Testis (tissue), 2 donors: ENCODE measurements at regions not wholly inside any gene's neighbourhood (a gene's known extent, or its start where the extent isn't known, plus 50 kb on each side); places are given as distances from the start of the nearest gene placed in this dataset.

Experiments used
- DNase-seq: peaks from one replicate; pipeline ENCODE4 v3.0.0-alpha.2; 2019
- H3K27ac ChIP-seq, 2 donors: fragments of 200-600 bp; sonication (generic); one replicate each; pipeline ENCODE4 v1.5.1; 2019
- H3K27me3 ChIP-seq: fragments of 200-600 bp; sonication (generic); one replicate; pipeline ENCODE4 v1.5.1; 2019
- H3K36me3 ChIP-seq: fragments of 200-600 bp; sonication (generic); one replicate; pipeline ENCODE4 v1.5.1; 2017; ENCODE audit warnings: low read depth; ENCODE audit errors: missing control alignments
- H3K4me1 ChIP-seq: fragments of 200-600 bp; sonication (generic); one replicate; pipeline ENCODE4 v1.5.1; 2019
- H3K4me3 ChIP-seq, 2 donors: fragments of 200-600 bp; sonication (generic); one replicate each; pipeline ENCODE4 v1.5.1; 2017 to 2019
- H3K9me3 ChIP-seq: fragments of 200-600 bp; sonication (generic); one replicate; pipeline ENCODE4 v1.5.1; 2017
- POLR2A ChIP-seq: fragments of 450-650 bp; IDR thresholded peaks from one replicate; pipeline ENCODE4 v1.6.1; 2017; ENCODE audit warnings: antibody characterized with exemption, mild to moderate bottlenecking, moderate library complexity
- WGBS, 2 donors: methylation state at CpG; one replicate each; pipeline ENCODE4 v1.1.5; 2018; 5-methylcytosine and 5-hydroxymethylcytosine counted together
- intact Hi-C: fragments of 100-400 bp; cut with DNase I; formaldehyde crosslinking; loops from one replicate; pipeline ENCODE4 v1.15.1; 2023; ENCODE audit warnings: low total_unique reads
- TF ChIP-seq, protein P1 (sequence below), 3 experiments: fragments of 450-650 bp in 2 of 3; fragments of 200-600 bp in 1 of 3; sonication (generic) in 1 of 3; IDR thresholded peaks; one replicate each; pipeline ENCODE4 v1.5.1; 2016 to 2019; ENCODE audit warnings: antibody characterized with exemption in 3 of 3, mild to moderate bottlenecking in 2 of 3, moderate library complexity in 1 of 3

DNA sequence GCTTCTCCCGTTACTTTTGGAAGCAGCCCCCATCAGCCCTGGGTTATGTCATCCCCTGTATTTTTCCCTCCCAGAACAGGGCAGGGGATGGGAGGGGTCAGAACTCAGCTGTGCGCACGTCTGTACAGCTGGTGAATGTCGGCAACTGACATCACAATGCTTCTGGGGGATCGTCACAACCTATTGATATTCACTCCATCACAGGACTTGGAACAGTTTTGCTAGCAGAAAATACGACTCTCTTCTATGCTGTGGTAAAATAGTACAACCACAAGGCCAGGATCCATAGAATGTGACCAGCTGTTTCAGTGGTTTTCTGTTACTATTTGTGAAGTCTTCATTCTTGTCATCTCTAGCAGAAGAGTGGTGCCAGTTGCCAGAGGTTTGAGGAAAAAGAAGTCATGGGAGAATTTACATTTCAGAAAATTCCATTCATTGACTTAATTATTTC lies 77.1 kb upstream of the KLF4 start:
- no peaks in the 10 kb centered on the region for H3K27me3 ChIP-seq
- no peak for DNase-seq
- no peak overlapping the region for H3K27ac ChIP-seq
- 74 to 76% methylated on average over 6 of the region's 6 CpGs for WGBS, 2 donors
- no peak overlapping the region for H3K4me3 ChIP-seq
- intact Hi-C loops: loop anchor here (10.0 kb wide), 1 partner anchor 72 kb away; no protein-coding TSS in a partner anchor
- no peaks in the 10 kb centered on the region for H3K9me3 ChIP-seq
- no peaks in the 10 kb centered on the region for H3K4me1 ChIP-seq
- TF ChIP-seq POLR2A: no peak
- TF ChIP-seq, protein P1, sequence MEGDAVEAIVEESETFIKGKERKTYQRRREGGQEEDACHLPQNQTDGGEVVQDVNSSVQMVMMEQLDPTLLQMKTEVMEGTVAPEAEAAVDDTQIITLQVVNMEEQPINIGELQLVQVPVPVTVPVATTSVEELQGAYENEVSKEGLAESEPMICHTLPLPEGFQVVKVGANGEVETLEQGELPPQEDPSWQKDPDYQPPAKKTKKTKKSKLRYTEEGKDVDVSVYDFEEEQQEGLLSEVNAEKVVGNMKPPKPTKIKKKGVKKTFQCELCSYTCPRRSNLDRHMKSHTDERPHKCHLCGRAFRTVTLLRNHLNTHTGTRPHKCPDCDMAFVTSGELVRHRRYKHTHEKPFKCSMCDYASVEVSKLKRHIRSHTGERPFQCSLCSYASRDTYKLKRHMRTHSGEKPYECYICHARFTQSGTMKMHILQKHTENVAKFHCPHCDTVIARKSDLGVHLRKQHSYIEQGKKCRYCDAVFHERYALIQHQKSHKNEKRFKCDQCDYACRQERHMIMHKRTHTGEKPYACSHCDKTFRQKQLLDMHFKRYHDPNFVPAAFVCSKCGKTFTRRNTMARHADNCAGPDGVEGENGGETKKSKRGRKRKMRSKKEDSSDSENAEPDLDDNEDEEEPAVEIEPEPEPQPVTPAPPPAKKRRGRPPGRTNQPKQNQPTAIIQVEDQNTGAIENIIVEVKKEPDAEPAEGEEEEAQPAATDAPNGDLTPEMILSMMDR (IDR thresholded peaks at IDR 0.05): no peak
- H3K36me3 ChIP-seq: no peaks in the 10 kb centered on the region

DNA sequence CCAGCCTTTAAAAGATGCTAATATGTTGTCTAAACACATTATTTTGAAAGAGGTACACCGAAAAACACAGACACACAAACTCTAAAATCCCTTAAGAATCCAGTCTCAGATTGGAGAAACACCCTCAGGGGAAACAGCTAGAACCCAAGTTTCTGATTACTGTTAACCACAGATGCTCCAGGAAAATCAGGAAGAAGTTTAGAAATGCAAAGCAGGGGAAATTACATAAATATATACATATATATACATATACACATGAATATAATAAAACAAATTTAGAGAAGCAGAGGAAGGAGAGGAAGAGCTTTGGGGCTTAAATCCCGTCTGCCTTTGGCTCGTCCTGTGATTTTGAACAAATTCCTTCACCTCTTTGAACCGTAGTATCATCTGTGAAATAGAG lies 73.2 kb upstream of the KLF4 start:
- Histone ChIP-seq H3K27me3 (no peaks in the 10 kb centered on the region), H3K4me1 (no peaks in the 10 kb centered on the region), H3K9me3 (no peaks in the 10 kb centered on the region), H3K27ac (no peak overlapping the region), H3K4me3 (no peak overlapping the region), H3K36me3 (no peaks in the 10 kb centered on the region)
- no peak for TF ChIP-seq POLR2A
- TF ChIP-seq, protein P1 (IDR thresholded peaks at IDR 0.05): no peak
- no peak for DNase-seq
- intact Hi-C loops: loop anchor here (10.0 kb wide), 1 partner anchor 68 kb away; no protein-coding TSS in a partner anchor
- WGBS, 2 donors: 83 to 90% methylated on average over 4 of the region's 4 CpGs

DNA sequence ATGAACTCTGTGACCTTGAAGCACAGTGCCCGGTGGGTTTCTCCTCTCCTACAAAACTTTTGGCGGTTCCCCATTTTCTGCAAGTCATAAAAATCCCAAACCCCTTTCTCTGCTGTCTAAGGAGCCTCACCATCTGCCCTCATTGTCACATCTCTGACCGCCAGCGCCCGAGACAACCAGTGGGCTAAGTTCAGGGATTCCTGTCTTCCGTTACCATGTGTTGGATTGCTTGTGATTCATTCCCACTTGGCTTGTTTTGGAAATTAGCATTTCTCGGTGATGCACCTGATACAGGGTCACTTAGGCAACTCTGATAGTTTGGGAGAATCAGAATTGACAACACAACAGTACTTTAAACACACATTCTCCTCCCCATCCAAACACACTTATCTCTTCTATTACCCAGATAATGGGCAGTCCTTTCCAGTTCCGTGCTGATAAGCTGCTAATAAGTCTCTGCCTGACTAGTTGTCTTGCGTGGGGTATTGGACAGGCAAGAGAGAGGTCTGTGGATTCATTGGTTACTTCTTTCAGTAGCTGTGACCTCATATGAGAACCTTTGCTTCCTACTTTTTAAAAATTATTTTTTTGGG lies 70.0 kb upstream of the KLF4 start:
- intact Hi-C loops: loop anchor here (10.0 kb wide), 1 partner anchor 65 kb away; no protein-coding TSS in a partner anchor
- WGBS, 2 donors: 77 to 87% methylated on average over 9 of the region's 9 CpGs
- TF ChIP-seq POLR2A: no peak
- TF ChIP-seq, protein P1 (IDR thresholded peaks at IDR 0.05): no peak
- Histone ChIP-seq H3K9me3 (no peaks in the 10 kb centered on the region), H3K36me3 (no peaks in the 10 kb centered on the region), H3K27me3 (no peaks in the 10 kb centered on the region), H3K4me3 (no peak overlapping the region), H3K4me1 (no peaks in the 10 kb centered on the region), H3K27ac (no peak overlapping the region)
- DNase-seq: no peak

DNA sequence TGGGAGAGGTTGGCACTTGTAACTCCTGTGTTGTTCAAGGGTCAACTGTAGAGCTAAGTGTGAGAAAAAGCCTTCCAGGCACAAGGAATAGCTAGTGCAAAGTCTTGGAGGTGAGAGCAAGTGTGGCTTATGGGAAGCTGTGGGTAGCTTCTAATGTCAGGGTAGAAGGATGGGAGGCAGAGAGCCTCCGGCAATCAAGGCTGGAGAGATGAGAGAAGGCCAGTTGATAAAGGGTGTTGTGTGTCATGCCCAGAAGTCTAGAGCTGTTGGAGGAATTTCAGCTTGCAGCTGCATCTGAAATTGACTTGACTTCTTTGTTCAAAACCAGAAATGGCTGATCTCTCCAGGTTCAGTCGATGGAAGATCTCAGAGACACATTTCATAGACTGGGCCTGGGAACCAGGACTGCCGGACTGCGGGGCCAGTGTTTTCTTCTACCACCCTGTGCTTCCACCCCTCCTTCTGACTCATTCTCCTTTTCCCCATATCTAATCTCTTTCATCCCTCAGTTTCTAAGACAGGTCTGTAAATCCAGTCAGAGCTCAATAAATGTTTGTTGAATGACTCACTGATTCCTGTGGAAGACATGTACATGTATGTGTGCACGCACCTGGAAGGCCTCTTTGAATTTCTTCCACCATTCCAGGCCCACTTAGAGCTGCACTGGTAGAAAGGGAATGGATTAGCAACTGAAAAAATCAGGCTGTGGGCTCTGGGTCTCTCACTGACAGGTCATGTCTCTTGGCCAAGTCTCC lies 67.8 kb upstream of the KLF4 start:
- TF ChIP-seq, protein P1 (IDR thresholded peaks at IDR 0.05): no peak
- Histone ChIP-seq H3K27ac (no peak overlapping the region), H3K4me3 (no peak overlapping the region), H3K27me3 (no peaks in the 10 kb centered on the region), H3K4me1 (no peaks in the 10 kb centered on the region), H3K36me3 (no peaks in the 10 kb centered on the region), H3K9me3 (no peaks in the 10 kb centered on the region)
- intact Hi-C loops: no loop called here
- 76 to 86% methylated on average over 5 of the region's 5 CpGs for WGBS, 2 donors
- DNase-seq: no peak
